ENCODE measurements at regions not wholly inside any gene's neighbourhood (a gene's known extent, or its start where the extent isn't known, plus 50 kb on each side); places are given as distances from the start of the nearest gene placed in this dataset.
A peak's percentile ranks its signal among the peaks of the same experiment; 100 is the strongest.

DNA sequence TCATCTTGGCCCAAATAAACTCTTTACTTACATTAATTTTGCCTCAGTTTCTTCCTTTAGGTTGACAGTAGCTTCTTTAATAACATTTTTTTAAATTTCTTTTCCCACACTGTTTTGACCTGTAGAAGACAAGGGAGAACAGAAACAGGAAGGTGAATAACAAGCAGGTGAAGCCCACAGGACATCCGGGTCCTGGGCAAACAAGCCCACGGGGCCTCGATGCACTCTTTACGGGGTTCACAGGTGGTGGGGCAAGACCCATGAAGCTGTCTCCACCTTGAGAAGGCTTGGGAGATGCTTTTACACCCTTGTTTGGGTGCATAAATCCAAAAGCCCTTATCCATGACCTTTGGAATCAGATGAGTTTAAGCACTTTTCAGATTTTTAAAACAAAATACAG lies 301.0 kb upstream of the MGAT5 start:
- WGBS (ENCODE audit: insufficient coverage), result 6% methylated on average over 4 of the region's 4 CpGs
- ATAC-seq (ENCODE audit: low read depth) (peak; percentile 41), DNase-seq (peak; percentile 64)
- Histone ChIP-seq H3K4me3 (ENCODE audit: control extremely low read depth in 1 of 5, extremely low read depth in 1 of 5, insufficient read depth in 1 of 5, low read depth in 2 of 5, low read length in 4 of 5) (peak overlapping the region in 1 of 5 experiments; percentile 5), H2AFZ (ENCODE audit: insufficient read depth, low read depth, low read length, poor library complexity, severe bottlenecking) (no peak overlapping the region), H3K4me1 (ENCODE audit: control insufficient read depth in 2 of 2, insufficient read depth in 2 of 2, low read length in 2 of 2) (peaks cover 76% of the 10 kb centered on the region in 2 donors), H3K36me3 (replicated peaks in 1 of 2; ENCODE audit: control extremely low read depth in 1 of 2, control insufficient read depth in 1 of 2, extremely low read depth in 1 of 2, insufficient read depth in 2 of 2, low read length in 1 of 2) (no peaks in the 10 kb centered on the region), H3K9ac (ENCODE audit: low read length) (no peak overlapping the region), H4K20me1 (ENCODE audit: control insufficient read depth, insufficient read depth, low read length, poor library complexity, severe bottlenecking) (no peaks in the 10 kb centered on the region), H3K4me2 (replicated peaks; ENCODE audit: low read depth, low read length, poor library complexity, severe bottlenecking) (peak overlapping the region; percentile 66), H3K79me2 (ENCODE audit: control insufficient read depth, insufficient read depth, low read length) (no peaks in the 10 kb centered on the region), H3K27me3 (replicated peaks in 1 of 4; ENCODE audit: control extremely low read depth in 1 of 4, control insufficient read depth in 3 of 4, insufficient read depth in 4 of 4, low read length in 3 of 4) (no peaks in the 10 kb centered on the region), H3K9me3 (ENCODE audit: control extremely low read depth in 1 of 3, control insufficient read depth in 2 of 3, insufficient read depth in 1 of 3, low read length in 2 of 3) (no peaks in the 10 kb centered on the region), H3K27ac (ENCODE audit: low read length in 2 of 2) (peak overlapping the region; percentile 63 to 73)
- Mint-ChIP-seq H3K4me1 (peaks cover 77% of the 10 kb centered on the region), H3K27ac (peak overlapping the region; percentile 90), H3K9me3 (ENCODE audit: insufficient read depth) (no peaks in the 10 kb centered on the region), H3K4me3 (peak overlapping the region; percentile 73), H3K27me3 (no peaks in the 10 kb centered on the region)
- intact Hi-C loops (cut with micrococcal nuclease), result loop anchor here (2.0 to 10.0 kb wide), 4 partner anchors 66 to 792 kb away; partner anchors contain the start of gene MGAT5
- POLR2A ChIA-PET, result no interaction called here
- TF ChIP-seq EZH2 (IDR thresholded peaks at IDR 0.05; ENCODE audit: borderline replicate concordance, insufficient read depth, low read depth, low read length, poor library complexity, severe bottlenecking), result no peak
- CTCF ChIA-PET, result interaction anchor here (0.9 to 1.4 kb wide), 4 partner anchors 9 to 166 kb away, joined by 3 to 6 read pairs (median 4); no protein-coding TSS in a partner anchor

DNA sequence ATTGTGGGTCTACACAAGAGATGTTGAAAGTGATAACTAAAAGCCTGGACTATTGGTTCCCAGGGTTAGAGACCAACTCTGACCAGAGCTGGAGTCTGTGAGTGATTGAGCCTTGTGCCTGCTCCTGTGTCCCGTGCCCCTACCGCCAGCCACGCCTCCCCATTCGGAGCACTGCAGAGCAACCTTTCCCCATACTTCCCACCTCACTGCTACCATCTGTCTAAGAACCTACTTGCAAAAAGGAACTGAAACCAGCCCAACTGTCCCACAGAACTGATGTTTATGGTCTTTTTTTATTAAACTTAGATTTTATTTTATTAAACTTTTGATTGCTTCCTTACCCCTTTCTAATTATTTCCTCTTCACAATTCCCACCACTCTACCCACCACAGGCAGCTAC lies 300.3 kb upstream of the MGAT5 start:
- H3K79me2 ChIP-seq (ENCODE audit: control insufficient read depth, insufficient read depth, low read length), result no peaks in the 10 kb centered on the region
- H3K9me3 Mint-ChIP-seq (ENCODE audit: insufficient read depth), result no peaks in the 10 kb centered on the region

More for the DNA sequence above, 300.3 kb upstream of the MGAT5 start:
- H4K20me1 ChIP-seq (ENCODE audit: control insufficient read depth, insufficient read depth, low read length, poor library complexity, severe bottlenecking), result no peaks in the 10 kb centered on the region
- WGBS (ENCODE audit: insufficient coverage), result no CpG with 5 or more reads among the region's 4 CpGs
- ATAC-seq (ENCODE audit: low read depth) (peak; percentile 88), DNase-seq (peak; percentile 83)
- no peaks in the 10 kb centered on the region for H3K27me3 Mint-ChIP-seq
- no peaks in the 10 kb centered on the region for H3K9me3 ChIP-seq (ENCODE audit: control extremely low read depth in 1 of 3, control insufficient read depth in 2 of 3, insufficient read depth in 1 of 3, low read length in 2 of 3)
- peak overlapping the region; percentile 66 for H3K4me2 ChIP-seq (replicated peaks; ENCODE audit: low read depth, low read length, poor library complexity, severe bottlenecking)
- peak overlapping the region; percentile 19 for H3K9ac ChIP-seq (ENCODE audit: low read length)
- H3K27ac Mint-ChIP-seq, result peak overlapping the region; percentile 85
- H3K36me3 ChIP-seq (replicated peaks in 1 of 2; ENCODE audit: control extremely low read depth in 1 of 2, control insufficient read depth in 1 of 2, extremely low read depth in 1 of 2, insufficient read depth in 2 of 2, low read length in 1 of 2), result no peaks in the 10 kb centered on the region
- peaks cover 74% of the 10 kb centered on the region for H3K4me1 Mint-ChIP-seq
- intact Hi-C loops (cut with micrococcal nuclease), result loop anchor here (2.0 to 10.0 kb wide), 4 partner anchors 66 to 791 kb away; partner anchors contain the start of gene MGAT5
- H3K4me3 Mint-ChIP-seq, result peak overlapping the region; percentile 64
- peak overlapping the region in 1 of 5 experiments; percentile 18 for H3K4me3 ChIP-seq (ENCODE audit: control extremely low read depth in 1 of 5, extremely low read depth in 1 of 5, insufficient read depth in 1 of 5, low read depth in 2 of 5, low read length in 4 of 5)
- no peak for TF ChIP-seq EZH2 (IDR thresholded peaks at IDR 0.05; ENCODE audit: borderline replicate concordance, insufficient read depth, low read depth, low read length, poor library complexity, severe bottlenecking)
- TF ChIP-seq, protein P1, sequence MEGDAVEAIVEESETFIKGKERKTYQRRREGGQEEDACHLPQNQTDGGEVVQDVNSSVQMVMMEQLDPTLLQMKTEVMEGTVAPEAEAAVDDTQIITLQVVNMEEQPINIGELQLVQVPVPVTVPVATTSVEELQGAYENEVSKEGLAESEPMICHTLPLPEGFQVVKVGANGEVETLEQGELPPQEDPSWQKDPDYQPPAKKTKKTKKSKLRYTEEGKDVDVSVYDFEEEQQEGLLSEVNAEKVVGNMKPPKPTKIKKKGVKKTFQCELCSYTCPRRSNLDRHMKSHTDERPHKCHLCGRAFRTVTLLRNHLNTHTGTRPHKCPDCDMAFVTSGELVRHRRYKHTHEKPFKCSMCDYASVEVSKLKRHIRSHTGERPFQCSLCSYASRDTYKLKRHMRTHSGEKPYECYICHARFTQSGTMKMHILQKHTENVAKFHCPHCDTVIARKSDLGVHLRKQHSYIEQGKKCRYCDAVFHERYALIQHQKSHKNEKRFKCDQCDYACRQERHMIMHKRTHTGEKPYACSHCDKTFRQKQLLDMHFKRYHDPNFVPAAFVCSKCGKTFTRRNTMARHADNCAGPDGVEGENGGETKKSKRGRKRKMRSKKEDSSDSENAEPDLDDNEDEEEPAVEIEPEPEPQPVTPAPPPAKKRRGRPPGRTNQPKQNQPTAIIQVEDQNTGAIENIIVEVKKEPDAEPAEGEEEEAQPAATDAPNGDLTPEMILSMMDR (IDR thresholded peaks at IDR 0.05), result no peak
- no peaks in the 10 kb centered on the region for H3K27me3 ChIP-seq (replicated peaks in 1 of 4; ENCODE audit: control extremely low read depth in 1 of 4, control insufficient read depth in 3 of 4, insufficient read depth in 4 of 4, low read length in 3 of 4)
- peaks cover 75 to 76% of the 10 kb centered on the region in 2 donors for H3K4me1 ChIP-seq (ENCODE audit: control insufficient read depth in 2 of 2, insufficient read depth in 2 of 2, low read length in 2 of 2)
- H3K27ac ChIP-seq (ENCODE audit: low read length in 2 of 2), result peak overlapping the region; percentile 63 to 73
- ChIA-PET CTCF (interaction anchor here (0.9 to 1.4 kb wide), 4 partner anchors 10 to 165 kb away, joined by 3 to 6 read pairs (median 3); no protein-coding TSS in a partner anchor), POLR2A (no interaction called here)
- no peak overlapping the region for H2AFZ ChIP-seq (ENCODE audit: insufficient read depth, low read depth, low read length, poor library complexity, severe bottlenecking)
